GM23248 (cell line): ENCODE measurements at regions not wholly inside any gene's neighbourhood (a gene's known extent, or its start where the extent isn't known, plus 50 kb on each side); places are given as distances from the start of the nearest gene placed in this dataset.

Experiments
- DNase-seq: peaks from one replicate; pipeline ENCODE4 v3.0.0-alpha.2; 2015
- H2AFZ ChIP-seq: fragments of 200-600 bp; sonication (generic); 2 replicates; pipeline ENCODE4 v1.6.1; 2016; ENCODE audit warnings: antibody characterized with exemption
- H3F3A ChIP-seq: fragments of 200-600 bp; sonication (generic); 2 replicates; pipeline ENCODE4 v1.6.1; 2016; ENCODE audit warnings: mild to moderate bottlenecking, antibody characterized with exemption, mixed run types; ENCODE audit not compliant: insufficient read depth
- H3K27ac ChIP-seq: fragments of 200-600 bp; sonication (generic); 2 replicates; pipeline ENCODE4 v1.5.1; 2016; ENCODE audit warnings: mild to moderate bottlenecking
- H3K27me3 ChIP-seq: fragments of 200-600 bp; sonication (generic); replicated peaks from 2 replicates; pipeline ENCODE4 v1.6.1; 2016; ENCODE audit warnings: mild to moderate bottlenecking; ENCODE audit not compliant: insufficient read depth
- H3K36me3 ChIP-seq: fragments of 200-600 bp; sonication (generic); 2 replicates; pipeline ENCODE4 v1.6.1; 2016; ENCODE audit warnings: low read depth, mild to moderate bottlenecking
- H3K4me1 ChIP-seq: fragments of 200-600 bp; sonication (generic); 2 replicates; pipeline ENCODE4 v1.6.1; 2016; ENCODE audit warnings: mild to moderate bottlenecking; ENCODE audit not compliant: insufficient read depth
- H3K4me2 ChIP-seq: fragments of 200-600 bp; sonication (generic); one replicate; pipeline ENCODE4 v1.6.1; 2016; ENCODE audit warnings: mild to moderate bottlenecking; ENCODE audit not compliant: unreplicated experiment
- H3K4me3 ChIP-seq: fragments of 200-600 bp; sonication (generic); 2 replicates; pipeline ENCODE4 v1.5.1; 2016; ENCODE audit warnings: mild to moderate bottlenecking
- H3K79me2 ChIP-seq: fragments of 200-600 bp; sonication (generic); 2 replicates; pipeline ENCODE4 v1.6.1; 2016; ENCODE audit warnings: mild to moderate bottlenecking; ENCODE audit not compliant: insufficient read depth
- H3K9ac ChIP-seq: fragments of 200-600 bp; sonication (generic); 2 replicates; pipeline ENCODE4 v1.6.1; 2016; ENCODE audit warnings: mild to moderate bottlenecking
- H3K9me2 ChIP-seq: fragments of 200-600 bp; sonication (generic); 2 replicates; pipeline ENCODE4 v1.6.1; 2016; ENCODE audit warnings: mixed run types, mild to moderate bottlenecking, moderate library complexity; ENCODE audit not compliant: insufficient read depth
- H3K9me3 ChIP-seq: fragments of 200-600 bp; sonication (generic); one replicate; pipeline ENCODE4 v1.6.1; 2017; ENCODE audit warnings: low read depth
- H4K20me1 ChIP-seq: fragments of 200-600 bp; sonication (generic); 2 replicates; pipeline ENCODE4 v1.6.0; 2016; ENCODE audit not compliant: insufficient read depth
- EZH2 ChIP-seq: fragments of 200-600 bp; sonication (generic); IDR thresholded peaks from 2 replicates; pipeline ENCODE4 v1.6.1; 2018; ENCODE audit warnings: antibody characterized with exemption, mild to moderate bottlenecking; ENCODE audit not compliant: insufficient read depth, poor library complexity, severe bottlenecking
- EZH2phosphoT487 ChIP-seq: fragments of 200-600 bp; sonication (generic); IDR thresholded peaks from 2 replicates; pipeline ENCODE4 v1.6.1; 2018; ENCODE audit warnings: antibody characterized with exemption, moderate library complexity, mild to moderate bottlenecking, low read depth; ENCODE audit not compliant: insufficient read depth
- WGBS, 2 experiments: methylation state at CpG; one replicate each; pipeline ENCODE4 v1.1.6; 2015 to 2017; ENCODE audit warnings: low lambda C conversion rate in 2 of 2, low coverage in 1 of 2; ENCODE audit errors: missing lambda C conversion rate in 2 of 2; 5-methylcytosine and 5-hydroxymethylcytosine counted together
- in situ Hi-C: fragments of 300-500 bp; cut with MboI; formaldehyde crosslinking; loops from 2 replicates; pipeline ENCODE4 v1.15.0; 2020

GRCh38 chr17:6196355-6196754 lies 126.2 kb downstream of the WSCD1 start:
- no peaks in the 10 kb centered on the region for H3K9me3 ChIP-seq
- H3K4me3 ChIP-seq, result no peak overlapping the region
- H3K4me1 ChIP-seq, result no peaks in the 10 kb centered on the region
- no peak for DNase-seq
- H3K79me2 ChIP-seq, result no peaks in the 10 kb centered on the region
- H4K20me1 ChIP-seq, result no peaks in the 10 kb centered on the region
- no peak overlapping the region for H2AFZ ChIP-seq
- H3K4me2 ChIP-seq, result no peak overlapping the region
- 52 to 57% methylated on average over 4 of the region's 4 CpGs for WGBS, 2 experiments
- H3K27ac ChIP-seq, result no peak overlapping the region
- in situ Hi-C loops, result no loop called here
- no peaks in the 10 kb centered on the region for H3K36me3 ChIP-seq
- H3K9me2 ChIP-seq, result no peaks in the 10 kb centered on the region
- H3F3A ChIP-seq, result no peaks in the 10 kb centered on the region
- H3K9ac ChIP-seq, result no peak overlapping the region
- TF ChIP-seq EZH2phosphoT487, result no peak
- no peaks in the 10 kb centered on the region for H3K27me3 ChIP-seq

GRCh38 chr17:6195123-6195522 lies 124.9 kb downstream of the WSCD1 start:
- no peaks in the 10 kb centered on the region for H3K27me3 ChIP-seq
- H3K27ac ChIP-seq, result no peak overlapping the region
- WGBS, 2 experiments, result 0% methylated on average over 1 of the region's 1 CpG
- H3K9me3 ChIP-seq, result no peaks in the 10 kb centered on the region
- no peaks in the 10 kb centered on the region for H3F3A ChIP-seq
- H4K20me1 ChIP-seq, result no peaks in the 10 kb centered on the region
- H3K79me2 ChIP-seq, result no peaks in the 10 kb centered on the region
- H2AFZ ChIP-seq, result no peak overlapping the region
- no peaks in the 10 kb centered on the region for H3K9me2 ChIP-seq
- no peaks in the 10 kb centered on the region for H3K4me1 ChIP-seq
- no peaks in the 10 kb centered on the region for H3K36me3 ChIP-seq
- no peak for DNase-seq
- TF ChIP-seq EZH2 (no peak), EZH2phosphoT487 (no peak)
- H3K4me2 ChIP-seq, result no peak overlapping the region
- in situ Hi-C loops, result no loop called here
- no peak overlapping the region for H3K9ac ChIP-seq
- H3K4me3 ChIP-seq, result no peak overlapping the region

DNA sequence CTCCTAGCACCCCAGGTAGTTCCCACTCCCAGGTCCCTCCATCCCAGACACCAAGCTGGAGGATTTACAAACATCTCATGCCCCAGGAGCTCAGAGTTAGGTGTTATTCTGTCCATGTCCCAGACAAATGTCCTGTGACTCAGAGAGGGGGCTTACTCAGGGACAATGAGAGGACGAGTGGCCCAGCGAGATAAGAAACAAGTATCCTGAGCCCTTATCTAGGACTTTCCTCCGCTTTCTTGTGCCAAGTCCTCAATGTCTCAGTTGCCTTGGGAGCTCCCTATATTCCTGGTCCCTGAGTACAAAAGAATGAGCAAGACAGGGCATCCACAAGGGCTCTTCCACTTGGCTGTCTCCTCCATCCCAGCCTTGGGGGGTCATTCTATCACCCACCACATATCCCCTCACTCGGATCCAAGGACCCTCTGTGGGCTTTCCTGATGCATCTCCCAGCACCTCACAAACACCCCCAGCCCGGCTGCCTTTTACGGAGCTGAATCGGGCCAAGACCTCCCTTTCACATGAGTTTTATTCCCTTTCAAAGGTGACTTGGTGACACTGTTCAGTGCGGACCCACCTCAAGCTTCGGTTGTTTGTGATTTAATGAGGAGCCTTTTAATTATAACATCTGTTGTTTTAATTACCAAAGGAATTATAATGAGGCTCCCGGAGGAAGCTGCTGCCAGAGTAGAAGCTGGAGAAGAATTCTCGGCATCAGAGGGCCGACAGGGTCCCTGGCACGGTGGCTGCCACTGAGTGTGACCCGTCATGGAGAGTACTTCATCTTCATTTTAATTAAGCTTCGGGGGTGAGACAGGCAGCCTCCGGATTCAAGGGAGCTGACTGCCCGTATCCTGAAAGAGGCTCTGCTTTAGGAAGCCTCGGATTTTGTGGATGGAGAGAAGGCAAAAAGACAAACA lies 121.5 kb downstream of the WSCD1 start:
- no peaks in the 10 kb centered on the region for H3K79me2 ChIP-seq
- no peaks in the 10 kb centered on the region for H3K36me3 ChIP-seq
- no peaks in the 10 kb centered on the region for H3F3A ChIP-seq
- H2AFZ ChIP-seq, result no peak overlapping the region
- H3K27me3 ChIP-seq, result no peaks in the 10 kb centered on the region
- no peaks in the 10 kb centered on the region for H3K9me3 ChIP-seq
- no peaks in the 10 kb centered on the region for H3K9me2 ChIP-seq
- 24% methylated on average over 18 of the region's 18 CpGs for WGBS, 2 experiments
- no peaks in the 10 kb centered on the region for H3K4me1 ChIP-seq
- H3K9ac ChIP-seq, result no peak overlapping the region
- no peak overlapping the region for H3K4me2 ChIP-seq
- H3K27ac ChIP-seq, result no peak overlapping the region
- no peak overlapping the region for H3K4me3 ChIP-seq
- in situ Hi-C loops, result no loop called here
- H4K20me1 ChIP-seq, result no peaks in the 10 kb centered on the region
- DNase-seq, result no peak
- TF ChIP-seq EZH2, result no peak
- TF ChIP-seq EZH2phosphoT487, result no peak

- in situ Hi-C loops, result no loop called here
- no peaks in the 10 kb centered on the region for H3K9me3 ChIP-seq
- H3K36me3 ChIP-seq, result no peaks in the 10 kb centered on the region
- H3F3A ChIP-seq, result no peaks in the 10 kb centered on the region
- H3K9me2 ChIP-seq, result no peaks in the 10 kb centered on the region
- H4K20me1 ChIP-seq, result no peaks in the 10 kb centered on the region
- no peak overlapping the region for H2AFZ ChIP-seq
- DNase-seq, result no peak
- TF ChIP-seq EZH2phosphoT487 (no peak), EZH2 (no peak)
- no peak overlapping the region for H3K27ac ChIP-seq
- no peaks in the 10 kb centered on the region for H3K4me1 ChIP-seq
- no peaks in the 10 kb centered on the region for H3K79me2 ChIP-seq
- H3K9ac ChIP-seq, result no peak overlapping the region
- H3K27me3 ChIP-seq, result no peaks in the 10 kb centered on the region
- H3K4me2 ChIP-seq, result no peak overlapping the region
- WGBS, 2 experiments, result 4% methylated on average over 9 to 10 of the region's 10 CpGs
- H3K4me3 ChIP-seq, result no peak overlapping the region
Measured at GRCh38 chr17:6187836-6188235, 117.7 kb downstream of the WSCD1 start.

DNA sequence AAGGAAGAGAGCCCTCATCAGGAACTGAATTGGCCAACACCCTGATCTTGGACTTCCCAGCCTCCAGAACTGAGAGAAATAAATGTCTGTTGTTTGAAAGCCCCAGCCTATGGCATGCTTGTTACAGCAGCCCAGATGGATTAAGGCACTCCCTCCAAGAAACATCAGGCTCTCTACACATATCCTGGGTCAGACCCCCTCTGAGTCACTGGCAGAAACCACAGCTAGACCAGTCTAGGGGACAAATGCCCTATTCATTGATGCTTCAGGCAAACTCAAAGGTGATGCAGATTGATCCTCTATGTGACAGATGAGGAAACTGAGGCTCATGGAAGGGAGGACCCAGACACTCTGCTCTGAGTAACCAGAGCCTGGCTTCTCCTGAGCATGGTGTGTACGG lies 116.8 kb downstream of the WSCD1 start:
- no peak for TF ChIP-seq EZH2phosphoT487
- TF ChIP-seq EZH2, result no peak
- no peak overlapping the region for H3K4me3 ChIP-seq
- no peaks in the 10 kb centered on the region for H3K9me2 ChIP-seq
- no peak overlapping the region for H3K9ac ChIP-seq
- in situ Hi-C loops, result no loop called here
- H2AFZ ChIP-seq, result no peak overlapping the region
- DNase-seq, result no peak
- no peaks in the 10 kb centered on the region for H3K27me3 ChIP-seq
- no peaks in the 10 kb centered on the region for H3F3A ChIP-seq
- H3K4me2 ChIP-seq, result no peak overlapping the region
- H3K4me1 ChIP-seq, result no peaks in the 10 kb centered on the region
- no peak overlapping the region for H3K27ac ChIP-seq
- WGBS, 2 experiments, result 0% methylated on average over 1 of the region's 1 CpG
- no peaks in the 10 kb centered on the region for H4K20me1 ChIP-seq
- no peaks in the 10 kb centered on the region for H3K79me2 ChIP-seq
- no peaks in the 10 kb centered on the region for H3K36me3 ChIP-seq
- H3K9me3 ChIP-seq, result no peaks in the 10 kb centered on the region
